ENCODE measurements at regions not wholly inside any gene's neighbourhood (a gene's known extent, or its start where the extent isn't known, plus 50 kb on each side); places are given as distances from the start of the nearest gene placed in this dataset.

DNA sequence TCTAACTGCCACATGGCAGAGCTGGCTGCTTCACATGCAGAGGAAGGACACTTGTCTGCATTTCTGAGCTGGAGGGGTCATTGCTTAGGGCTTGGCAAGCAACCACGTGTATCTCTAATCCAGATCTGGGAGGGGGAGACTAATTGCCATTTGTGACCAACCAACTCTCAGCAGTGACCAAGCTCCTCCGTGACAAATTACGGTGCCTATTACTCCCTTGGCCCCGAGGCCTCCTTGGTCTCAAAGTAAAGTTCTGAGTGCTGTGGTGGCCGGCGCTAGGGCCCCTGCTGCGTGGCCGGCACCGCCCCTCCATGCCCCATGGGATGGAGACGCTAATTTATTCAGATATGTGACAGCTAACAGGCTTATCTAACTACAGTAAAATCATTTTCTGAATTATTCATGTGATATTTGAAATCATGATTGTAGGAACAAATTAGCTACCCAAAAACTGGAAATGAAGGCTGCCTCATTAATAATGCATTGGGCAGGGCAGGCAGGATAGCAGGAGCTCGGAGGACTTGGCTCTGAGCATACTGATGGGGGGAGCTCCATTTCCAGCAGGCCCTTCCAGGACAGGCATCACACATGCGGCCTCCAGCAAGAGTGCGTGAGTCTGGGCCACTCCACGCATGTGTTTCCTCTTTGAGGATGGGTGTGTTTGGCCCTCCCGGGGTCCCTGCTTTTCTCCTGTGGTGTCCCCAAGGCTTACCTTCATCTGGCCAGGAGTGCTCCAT, 67.7 kb downstream of the C5orf15 start:
- Histone ChIP-seq H3K27ac (ENCODE audit: low read depth, low read length, poor library complexity, severe bottlenecking) (no peak overlapping the region), H3K9ac (ENCODE audit: low read length) (no peak overlapping the region), H3F3A (ENCODE audit: insufficient read depth, low read length) (no peaks in the 10 kb centered on the region), H3K36me3 (ENCODE audit: insufficient read depth, low read length) (no peaks in the 10 kb centered on the region), H3K9me3 (ENCODE audit: low read length) (no peaks in the 10 kb centered on the region), H3K4me3 (ENCODE audit: low read depth, low read length, poor library complexity, severe bottlenecking) (no peak overlapping the region), H2AFZ (ENCODE audit: low read length) (no peak overlapping the region), H4K20me1 (ENCODE audit: insufficient read depth, low read length) (no peaks in the 10 kb centered on the region), H3K27me3 (ENCODE audit: insufficient read depth, low read length) (no peaks in the 10 kb centered on the region), H3K9me2 (ENCODE audit: low read depth, low read length) (no peaks in the 10 kb centered on the region), H3K4me1 (ENCODE audit: insufficient read depth, low read length, severe bottlenecking) (no peaks in the 10 kb centered on the region), H3K4me2 (ENCODE audit: low read length) (no peak overlapping the region), H3K79me2 (ENCODE audit: insufficient read depth, low read length) (no peaks in the 10 kb centered on the region)
- no peak for TF ChIP-seq EZH2 (IDR thresholded peaks at IDR 0.05; ENCODE audit: borderline replicate concordance, low read length)
- TF ChIP-seq, protein P1, sequence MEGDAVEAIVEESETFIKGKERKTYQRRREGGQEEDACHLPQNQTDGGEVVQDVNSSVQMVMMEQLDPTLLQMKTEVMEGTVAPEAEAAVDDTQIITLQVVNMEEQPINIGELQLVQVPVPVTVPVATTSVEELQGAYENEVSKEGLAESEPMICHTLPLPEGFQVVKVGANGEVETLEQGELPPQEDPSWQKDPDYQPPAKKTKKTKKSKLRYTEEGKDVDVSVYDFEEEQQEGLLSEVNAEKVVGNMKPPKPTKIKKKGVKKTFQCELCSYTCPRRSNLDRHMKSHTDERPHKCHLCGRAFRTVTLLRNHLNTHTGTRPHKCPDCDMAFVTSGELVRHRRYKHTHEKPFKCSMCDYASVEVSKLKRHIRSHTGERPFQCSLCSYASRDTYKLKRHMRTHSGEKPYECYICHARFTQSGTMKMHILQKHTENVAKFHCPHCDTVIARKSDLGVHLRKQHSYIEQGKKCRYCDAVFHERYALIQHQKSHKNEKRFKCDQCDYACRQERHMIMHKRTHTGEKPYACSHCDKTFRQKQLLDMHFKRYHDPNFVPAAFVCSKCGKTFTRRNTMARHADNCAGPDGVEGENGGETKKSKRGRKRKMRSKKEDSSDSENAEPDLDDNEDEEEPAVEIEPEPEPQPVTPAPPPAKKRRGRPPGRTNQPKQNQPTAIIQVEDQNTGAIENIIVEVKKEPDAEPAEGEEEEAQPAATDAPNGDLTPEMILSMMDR (IDR thresholded peaks at IDR 0.05; ENCODE audit: low read length), result no peak

DNA sequence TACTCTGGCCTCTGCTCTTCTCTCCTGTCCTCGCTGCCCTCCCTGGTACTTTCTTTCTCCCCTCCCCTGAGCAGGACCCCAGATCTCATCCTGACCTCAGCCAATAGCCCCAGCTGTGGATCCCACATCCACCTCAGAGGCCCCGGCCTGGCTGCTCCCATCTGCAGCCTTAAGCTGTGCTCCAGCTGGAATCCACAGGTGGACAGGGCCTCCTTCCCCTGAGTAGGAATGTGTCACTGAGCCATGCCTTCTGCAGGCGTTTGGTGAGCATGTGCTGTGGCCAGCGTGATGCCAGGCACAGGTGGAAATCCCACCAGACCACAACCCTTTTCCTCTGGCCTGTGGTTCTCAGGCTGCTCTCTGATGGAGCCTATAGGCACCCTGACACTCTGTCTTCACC, 68.9 kb downstream of the C5orf15 start:
- no peaks in the 10 kb centered on the region for H3K4me1 ChIP-seq (ENCODE audit: insufficient read depth, low read length, severe bottlenecking)
- H2AFZ ChIP-seq (ENCODE audit: low read length), result no peak overlapping the region
- no peaks in the 10 kb centered on the region for H3K36me3 ChIP-seq (ENCODE audit: insufficient read depth, low read length)
- no peak overlapping the region for H3K9ac ChIP-seq (ENCODE audit: low read length)
- no peaks in the 10 kb centered on the region for H3K27me3 ChIP-seq (ENCODE audit: insufficient read depth, low read length)
- no peak overlapping the region for H3K4me3 ChIP-seq (ENCODE audit: low read depth, low read length, poor library complexity, severe bottlenecking)
- H4K20me1 ChIP-seq (ENCODE audit: insufficient read depth, low read length), result no peaks in the 10 kb centered on the region
- H3K79me2 ChIP-seq (ENCODE audit: insufficient read depth, low read length), result no peaks in the 10 kb centered on the region
- H3K9me3 ChIP-seq (ENCODE audit: low read length), result no peaks in the 10 kb centered on the region
- no peak overlapping the region for H3K27ac ChIP-seq (ENCODE audit: low read depth, low read length, poor library complexity, severe bottlenecking)
- no peaks in the 10 kb centered on the region for H3F3A ChIP-seq (ENCODE audit: insufficient read depth, low read length)
- no peak overlapping the region for H3K4me2 ChIP-seq (ENCODE audit: low read length)
- H3K9me2 ChIP-seq (ENCODE audit: low read depth, low read length), result no peaks in the 10 kb centered on the region
- TF ChIP-seq EZH2 (IDR thresholded peaks at IDR 0.05; ENCODE audit: borderline replicate concordance, low read length), result no peak
- TF ChIP-seq, protein P1 (IDR thresholded peaks at IDR 0.05; ENCODE audit: low read length), result no peak

DNA sequence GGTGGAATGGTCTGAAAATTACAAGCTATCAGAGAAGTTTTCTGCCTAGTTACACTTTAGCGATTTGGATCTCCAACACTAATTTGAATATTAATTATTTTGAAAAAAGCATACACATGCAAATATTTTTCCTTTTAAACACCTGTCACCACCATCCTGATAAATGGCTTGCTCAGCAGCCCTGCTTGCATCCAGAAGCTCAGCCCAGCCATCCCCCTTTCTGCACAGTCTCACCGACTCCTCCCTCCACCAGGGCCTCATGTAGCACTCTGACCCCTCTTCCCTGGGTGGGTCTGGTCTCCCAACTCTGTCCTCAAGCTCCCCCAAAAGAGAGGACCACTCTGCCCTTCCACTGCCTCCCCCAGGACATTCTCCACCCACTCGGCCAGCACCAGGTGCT, 70.0 kb downstream of the C5orf15 start:
- TF ChIP-seq EZH2 (IDR thresholded peaks at IDR 0.05; ENCODE audit: borderline replicate concordance, low read length), result no peak
- TF ChIP-seq, protein P1 (IDR thresholded peaks at IDR 0.05; ENCODE audit: low read length), result no peak
- H3K27ac ChIP-seq (ENCODE audit: low read depth, low read length, poor library complexity, severe bottlenecking), result no peak overlapping the region
- H3K4me3 ChIP-seq (ENCODE audit: low read depth, low read length, poor library complexity, severe bottlenecking), result no peak overlapping the region
- H3K36me3 ChIP-seq (ENCODE audit: insufficient read depth, low read length), result no peaks in the 10 kb centered on the region
- H3F3A ChIP-seq (ENCODE audit: insufficient read depth, low read length), result no peaks in the 10 kb centered on the region
- H3K9me3 ChIP-seq (ENCODE audit: low read length), result no peaks in the 10 kb centered on the region
- H4K20me1 ChIP-seq (ENCODE audit: insufficient read depth, low read length), result no peaks in the 10 kb centered on the region
- no peak overlapping the region for H3K4me2 ChIP-seq (ENCODE audit: low read length)
- no peaks in the 10 kb centered on the region for H3K79me2 ChIP-seq (ENCODE audit: insufficient read depth, low read length)
- no peaks in the 10 kb centered on the region for H3K27me3 ChIP-seq (ENCODE audit: insufficient read depth, low read length)
- no peak overlapping the region for H3K9ac ChIP-seq (ENCODE audit: low read length)
- H3K9me2 ChIP-seq (ENCODE audit: low read depth, low read length), result no peaks in the 10 kb centered on the region
- no peaks in the 10 kb centered on the region for H3K4me1 ChIP-seq (ENCODE audit: insufficient read depth, low read length, severe bottlenecking)
- H2AFZ ChIP-seq (ENCODE audit: low read length), result no peak overlapping the region

Measured in OCI-LY1 (cell line).